ENCODE measurements at regions not wholly inside any gene's neighbourhood (a gene's known extent, or its start where the extent isn't known, plus 50 kb on each side); places are given as distances from the start of the nearest gene placed in this dataset.
"Not testable (repeated sequence)": the region's sequence is repeated elsewhere in the genome, so short reads cannot be mapped to it uniquely, and the experiment has no call there.

DNA sequence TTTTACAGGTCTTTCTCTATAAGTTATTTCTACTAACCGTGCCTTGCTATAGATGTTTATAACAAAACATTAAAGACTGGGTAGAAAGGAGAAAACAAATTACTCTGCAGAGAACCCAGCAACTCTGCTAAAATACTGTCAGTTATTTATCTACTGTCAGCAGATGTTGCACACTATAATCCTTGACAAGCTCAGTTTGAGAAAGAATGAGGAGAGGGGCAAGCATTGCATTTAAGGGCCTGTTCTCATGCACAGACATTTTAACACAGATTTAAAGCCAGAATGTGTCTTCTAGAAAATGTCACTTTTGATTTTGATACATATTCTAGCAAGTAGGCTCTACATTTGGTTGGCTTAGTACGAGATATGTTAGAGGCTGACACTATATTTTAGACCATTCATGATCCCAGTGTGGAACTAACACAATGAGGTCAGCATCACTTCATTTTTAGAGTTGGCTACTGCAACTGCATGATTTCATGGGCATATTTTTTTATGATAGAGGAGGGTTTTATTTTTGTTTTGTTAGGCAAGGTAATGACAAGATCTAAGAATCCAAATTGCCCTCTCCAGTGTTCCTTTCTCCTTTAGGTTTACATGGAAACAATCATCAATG, 516.4 kb downstream of the ZEB2 start:
- no peak for DNase-seq

DNA sequence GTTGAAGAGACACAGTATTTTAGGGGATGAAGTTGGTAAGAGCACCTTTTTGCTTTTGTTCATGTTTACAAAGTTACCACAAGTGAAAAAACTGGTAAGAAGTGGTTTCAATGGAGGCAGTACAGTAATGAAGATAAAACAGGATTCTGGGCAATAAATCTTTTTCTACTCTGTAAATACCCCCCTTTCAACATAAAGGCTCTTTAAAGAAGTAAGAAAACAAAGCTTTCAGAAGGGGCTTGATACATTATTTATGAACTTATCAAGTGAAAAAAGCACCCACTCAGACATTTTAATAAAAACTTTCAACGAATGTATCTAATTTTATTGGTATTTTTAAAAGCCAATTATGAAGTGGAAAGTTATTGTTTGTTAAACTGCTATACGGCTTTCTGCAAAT, 522.9 kb downstream of the ZEB2 start:
- no peak for DNase-seq

DNA sequence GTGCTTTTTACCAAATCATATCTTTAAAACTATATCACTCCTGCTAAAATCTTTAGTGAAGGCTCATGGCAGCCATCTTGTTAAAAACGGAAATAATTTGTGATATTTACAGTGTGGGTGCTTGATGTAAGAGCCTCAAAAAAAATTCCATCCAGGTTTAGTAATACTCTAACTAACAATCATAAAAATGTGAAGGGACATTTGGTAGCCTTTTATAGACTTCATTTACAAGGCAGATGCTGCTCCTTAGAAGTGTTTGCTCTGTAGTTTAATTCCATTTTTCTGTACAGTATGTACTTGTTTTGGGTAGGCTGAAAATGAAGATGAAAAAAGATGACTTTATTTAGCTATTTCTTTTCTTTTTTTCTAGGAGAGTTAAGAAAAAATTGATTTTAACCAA, 525.0 kb downstream of the ZEB2 start:
- DNase-seq: no peak

DNA sequence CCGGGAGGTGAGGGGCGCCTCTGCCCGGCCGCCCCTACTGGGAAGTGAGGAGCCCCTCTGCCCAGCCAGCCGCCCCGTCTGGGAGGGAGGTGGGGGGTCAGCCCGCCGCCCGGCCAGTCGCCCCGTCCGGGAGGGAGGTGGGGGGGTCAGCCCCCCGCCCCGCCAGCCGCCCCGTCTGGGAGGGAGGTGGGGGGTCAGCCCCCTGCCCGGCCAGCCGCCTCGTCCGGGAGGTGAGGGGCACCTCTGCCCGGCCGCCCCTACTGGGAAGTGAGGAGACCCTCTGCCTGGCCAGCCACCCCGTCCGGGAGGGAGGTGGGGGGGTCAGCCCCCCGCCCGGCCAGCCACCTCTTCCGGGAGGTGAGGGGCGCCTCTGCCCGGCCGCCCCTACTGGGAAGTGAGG, 528.3 kb downstream of the ZEB2 start:
- DNase-seq: not testable (repeated sequence)

DNA sequence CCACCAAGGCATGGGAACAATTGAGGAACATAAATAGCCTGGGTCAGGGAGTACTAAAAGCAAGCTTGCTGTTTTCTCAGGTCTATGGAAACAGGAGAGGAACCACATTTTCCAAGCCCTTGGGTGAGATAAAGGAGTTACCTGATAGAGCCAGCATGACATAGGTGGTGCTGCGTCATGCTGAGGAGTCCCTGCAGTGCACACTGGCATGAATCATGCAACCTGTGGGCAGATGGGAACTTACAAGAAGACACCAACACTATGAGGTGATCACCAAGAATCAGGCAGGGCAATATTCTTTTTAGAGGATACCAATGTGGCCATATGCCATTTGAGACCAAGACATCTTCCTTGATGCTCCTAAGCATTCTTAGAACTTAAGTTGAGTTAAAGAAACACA, 531.8 kb downstream of the ZEB2 start:
- DNase-seq: no peak

DNA sequence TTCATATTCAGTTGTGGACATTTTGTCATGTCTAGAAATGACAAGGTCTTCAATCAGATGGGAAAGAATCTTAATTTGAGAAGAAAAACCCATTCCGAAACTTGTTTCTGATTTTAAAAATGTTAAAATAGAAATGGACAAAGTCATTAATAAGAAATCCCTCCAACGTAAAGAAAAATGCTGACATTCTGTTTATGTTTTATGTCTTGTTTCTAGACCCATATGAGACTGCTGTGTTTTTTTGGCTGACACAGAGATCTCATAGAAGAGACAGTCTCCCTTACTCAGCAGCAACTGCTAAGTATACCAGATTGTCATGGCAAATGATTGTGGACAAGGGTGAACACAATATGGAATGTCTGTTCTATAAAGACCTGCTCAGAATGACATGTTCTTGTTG, 538.5 kb downstream of the ZEB2 start:
- no peak for DNase-seq

DNA sequence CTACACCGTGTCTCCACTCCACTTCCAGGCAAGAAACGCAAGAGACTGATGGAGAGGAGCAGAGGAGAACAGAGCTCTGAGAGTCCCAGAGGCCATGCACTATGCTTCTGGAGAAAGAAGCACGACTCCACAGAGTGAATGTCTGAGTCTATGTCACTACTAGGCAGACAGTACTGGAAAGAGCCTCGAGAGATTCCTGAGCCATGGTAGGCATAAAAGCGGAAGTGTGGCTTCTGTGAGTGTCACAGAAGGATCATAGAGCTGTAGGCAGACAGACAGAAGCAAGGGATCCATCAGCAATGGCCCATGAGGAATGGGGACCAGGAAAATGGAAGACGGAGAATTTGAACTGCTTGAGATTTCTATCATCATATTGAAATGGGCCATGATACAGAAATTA, 542.6 kb downstream of the ZEB2 start:
- DNase-seq: no peak

DNA sequence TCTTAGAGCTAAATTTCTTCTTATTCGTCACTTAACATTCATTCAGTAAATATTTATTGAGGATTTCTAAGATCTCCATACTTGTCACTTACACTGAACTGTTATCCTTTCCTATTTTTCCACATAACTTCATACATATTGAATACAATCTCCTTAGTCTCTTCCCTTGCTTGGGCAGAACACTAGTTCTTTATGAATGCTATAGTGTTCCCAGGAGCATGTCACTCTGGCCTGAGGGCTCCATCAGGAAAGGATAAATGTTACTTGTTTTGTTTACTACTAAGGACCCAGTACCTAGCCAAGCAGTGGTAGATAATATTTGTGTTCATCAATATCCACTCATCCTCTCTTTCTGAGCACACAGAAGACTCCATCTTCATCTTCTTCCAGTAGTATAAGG, 544.7 kb downstream of the ZEB2 start:
- DNase-seq: no peak

DNA sequence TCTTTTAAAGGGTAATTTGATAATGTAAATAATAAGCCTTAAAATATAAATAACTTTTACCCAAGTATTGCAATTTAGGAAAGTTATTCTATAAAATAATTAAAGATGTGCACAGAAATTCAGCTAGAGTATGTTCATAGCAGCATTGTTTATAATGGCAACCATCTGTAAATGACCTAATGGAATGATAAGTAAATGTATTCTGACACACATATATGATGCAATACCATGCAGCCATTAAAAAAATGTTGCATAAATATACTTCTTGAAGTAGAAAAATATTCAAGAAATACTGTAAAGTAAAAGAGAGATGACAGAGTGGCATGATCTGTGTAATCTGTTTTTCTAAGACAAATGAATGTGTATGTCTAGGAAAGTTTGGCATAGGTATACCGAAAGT, 545.7 kb downstream of the ZEB2 start:
- DNase-seq: no peak

DNA sequence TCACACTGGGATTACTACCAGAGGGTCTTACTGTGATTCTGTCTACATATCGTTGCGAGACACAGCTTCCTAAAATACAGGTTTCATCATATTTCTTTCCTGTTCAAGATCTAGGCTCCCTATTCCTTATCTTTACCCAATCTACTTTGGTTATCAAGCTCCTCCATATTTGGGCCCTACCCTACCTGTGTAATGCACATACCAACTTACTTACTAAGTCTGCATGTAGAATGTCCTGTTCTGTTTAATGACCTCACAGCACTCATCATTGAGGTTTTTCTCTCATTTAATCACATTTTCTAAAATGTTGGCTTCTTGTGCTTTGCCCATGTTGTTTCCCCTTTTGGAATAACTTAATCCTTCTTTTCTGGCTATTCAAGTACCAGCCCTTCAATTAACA, 551.1 kb downstream of the ZEB2 start:
- no peak for DNase-seq

DNA sequence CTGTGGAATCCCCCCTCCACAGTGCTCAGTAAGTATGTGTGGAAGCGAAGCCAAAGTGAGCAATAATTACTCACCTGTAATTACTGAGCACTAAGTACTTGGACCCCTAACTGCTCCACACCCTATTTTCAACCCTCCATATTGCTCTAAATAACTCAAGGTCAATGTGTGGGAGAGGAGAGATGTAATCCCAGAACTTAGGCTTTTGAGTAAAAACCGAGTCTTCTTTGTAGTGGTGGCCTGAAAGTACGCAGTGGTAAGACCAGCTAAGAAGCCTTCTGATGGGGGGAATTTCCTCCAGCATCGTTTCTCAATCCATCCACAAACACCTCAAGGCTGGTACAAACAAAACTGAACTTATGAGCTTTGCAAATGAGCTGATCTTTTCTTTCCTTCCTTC, 551.6 kb downstream of the ZEB2 start:
- DNase-seq: no peak

DNA sequence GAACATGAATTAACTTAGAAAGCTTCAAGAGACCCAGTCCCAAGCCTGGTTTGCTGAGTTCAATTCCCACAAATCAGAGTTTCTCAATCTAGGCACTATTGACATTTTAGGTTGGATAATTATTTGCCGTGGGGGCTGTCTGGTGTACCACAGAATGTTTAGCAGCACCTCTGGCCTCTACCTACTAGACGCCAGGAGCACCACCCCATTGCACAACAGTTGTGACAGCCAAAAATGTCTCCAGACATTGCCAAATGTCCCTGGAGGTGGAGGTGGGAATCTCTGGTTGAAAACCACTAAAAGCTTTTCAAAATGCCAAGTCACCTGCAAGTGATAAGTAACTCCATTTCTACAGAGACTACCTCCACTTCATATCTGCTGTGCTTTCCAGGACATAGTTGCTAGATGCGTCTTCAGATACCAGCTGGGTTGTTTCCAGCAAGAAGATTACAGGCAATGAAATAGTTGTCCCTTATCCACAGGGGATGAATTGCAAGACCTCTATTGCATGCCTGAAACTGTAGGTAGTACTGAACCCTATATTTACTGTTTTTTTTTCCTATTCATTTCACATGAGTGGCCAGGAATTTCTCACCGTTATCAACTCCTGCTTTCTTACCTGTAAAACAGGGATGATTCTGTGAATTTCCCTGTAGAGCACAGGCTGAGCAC, 554.3 kb downstream of the ZEB2 start:
- DNase-seq: no peak

DNA sequence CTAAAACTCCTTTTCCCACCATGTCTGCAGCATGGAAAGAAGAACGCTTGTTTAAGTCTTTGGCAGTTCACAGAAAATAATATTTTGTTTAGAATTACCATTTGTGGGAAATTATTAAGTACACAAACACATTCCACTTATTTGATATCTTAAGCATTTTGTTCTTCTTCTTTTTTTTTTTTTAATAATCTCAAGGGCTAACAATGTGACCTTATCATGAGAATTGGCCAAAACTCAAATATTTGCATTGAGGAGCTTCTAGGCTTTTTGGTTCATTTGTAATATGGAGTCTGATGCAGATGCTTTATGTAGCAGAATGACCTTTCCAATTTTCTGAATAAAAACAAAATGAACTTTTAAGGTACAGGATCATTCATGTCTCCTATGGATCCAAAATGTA, 555.0 kb downstream of the ZEB2 start:
- DNase-seq: no peak

DNA sequence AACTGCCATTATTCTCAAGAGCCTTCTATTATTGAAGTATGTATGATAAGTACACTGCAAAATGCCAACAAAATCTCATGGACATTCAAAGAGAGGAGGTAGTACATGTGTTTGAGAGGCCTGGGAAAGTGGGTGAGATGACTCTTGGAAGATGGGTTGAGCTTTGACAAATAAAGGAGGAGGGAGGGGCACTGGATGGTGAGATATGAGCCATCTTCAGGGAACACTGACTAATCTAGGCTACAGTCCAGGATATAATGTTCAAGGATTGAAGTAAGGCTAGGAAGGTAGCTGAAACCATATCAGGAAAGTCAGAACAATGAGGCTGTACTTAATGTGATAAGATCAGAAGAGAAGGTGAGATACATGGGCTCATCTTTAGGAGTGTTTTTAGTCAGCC, 559.7 kb downstream of the ZEB2 start:
- no peak for DNase-seq

DNA sequence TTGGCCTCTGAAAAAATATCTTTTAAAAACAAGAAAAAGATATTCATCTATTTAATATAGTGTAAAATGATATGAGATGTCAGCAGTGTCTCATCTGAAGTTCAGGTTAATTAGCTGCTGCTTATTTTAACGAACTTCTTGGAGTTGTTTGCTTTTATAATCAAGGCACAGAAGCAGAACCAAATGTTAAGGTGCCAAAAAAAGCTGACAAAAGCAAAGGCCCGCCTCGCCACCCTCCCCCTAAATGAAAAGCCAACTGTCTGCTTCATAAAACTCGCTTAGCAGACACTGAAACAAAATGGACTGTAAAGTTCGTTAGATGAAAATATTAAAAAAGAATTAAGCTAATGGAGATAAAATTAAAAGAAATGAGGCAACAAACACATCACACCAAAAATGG, 562.6 kb downstream of the ZEB2 start:
- no peak for DNase-seq

DNA sequence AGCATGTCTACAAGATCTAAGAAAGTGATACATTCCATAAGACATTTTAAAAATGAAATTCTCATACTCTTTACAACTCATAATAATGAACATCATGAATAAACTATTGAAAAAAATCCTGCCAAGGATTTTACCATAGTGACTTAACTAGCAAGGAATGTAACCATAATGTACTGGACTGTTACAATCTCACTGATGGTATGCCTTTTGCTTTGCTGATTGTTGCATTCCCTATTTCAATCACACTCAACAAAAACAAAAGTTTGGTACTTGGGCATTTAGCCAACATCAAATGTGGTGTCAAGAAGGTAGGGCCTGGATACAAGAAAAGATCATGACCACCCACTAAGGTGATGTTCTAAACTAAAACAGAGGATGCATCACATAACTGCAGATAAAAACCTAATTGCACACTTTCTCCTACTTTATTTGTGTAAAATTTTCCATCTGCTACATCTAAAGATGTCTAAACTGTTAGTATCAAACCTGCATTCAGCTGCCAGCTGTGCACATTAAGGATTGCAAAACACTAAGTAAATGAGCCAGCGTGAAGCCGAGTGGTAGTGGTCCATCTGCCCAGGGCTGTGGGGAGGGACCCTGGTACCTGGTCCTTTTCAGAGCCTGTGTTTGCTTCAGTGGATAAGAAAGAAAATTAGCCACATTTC, 564.4 kb downstream of the ZEB2 start:
- no peak for DNase-seq

DNA sequence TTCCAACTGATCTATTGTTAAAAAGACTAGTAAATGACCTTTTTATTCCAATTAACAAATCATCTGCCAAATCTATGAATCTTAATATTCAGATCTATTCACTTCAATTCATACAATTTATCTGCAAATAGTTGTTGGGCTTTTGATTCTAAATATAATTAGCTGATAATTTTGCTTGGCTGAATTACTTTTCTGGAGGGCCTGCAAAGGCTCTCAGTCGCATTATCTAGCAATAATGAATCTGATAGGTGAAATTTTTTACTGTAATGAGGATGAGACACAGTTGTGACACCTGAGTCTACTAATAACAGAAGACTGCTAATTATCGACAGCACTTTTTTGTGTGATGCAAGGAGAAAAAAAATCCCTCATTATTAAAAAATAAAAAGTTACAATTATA, 565.1 kb downstream of the ZEB2 start:
- no peak for DNase-seq

DNA sequence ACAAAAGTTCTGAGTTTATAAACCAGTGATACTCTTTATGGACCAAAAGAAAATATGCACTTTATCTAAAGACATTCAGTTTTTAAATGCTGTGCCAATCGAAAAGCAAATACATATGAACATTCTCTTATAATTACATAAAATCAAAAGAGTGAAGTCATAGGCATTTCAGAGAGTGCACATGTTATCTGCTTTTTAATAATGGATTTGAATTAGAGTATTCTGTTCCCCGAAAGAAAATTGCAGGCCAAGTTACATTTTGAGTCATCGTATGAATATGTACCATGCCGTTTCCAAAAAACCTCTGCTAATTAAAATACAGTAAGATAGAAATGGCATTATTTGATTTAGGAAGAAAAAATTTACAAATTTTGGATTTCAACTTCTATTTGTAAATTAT, 565.7 kb downstream of the ZEB2 start:
- DNase-seq: no peak

DNA sequence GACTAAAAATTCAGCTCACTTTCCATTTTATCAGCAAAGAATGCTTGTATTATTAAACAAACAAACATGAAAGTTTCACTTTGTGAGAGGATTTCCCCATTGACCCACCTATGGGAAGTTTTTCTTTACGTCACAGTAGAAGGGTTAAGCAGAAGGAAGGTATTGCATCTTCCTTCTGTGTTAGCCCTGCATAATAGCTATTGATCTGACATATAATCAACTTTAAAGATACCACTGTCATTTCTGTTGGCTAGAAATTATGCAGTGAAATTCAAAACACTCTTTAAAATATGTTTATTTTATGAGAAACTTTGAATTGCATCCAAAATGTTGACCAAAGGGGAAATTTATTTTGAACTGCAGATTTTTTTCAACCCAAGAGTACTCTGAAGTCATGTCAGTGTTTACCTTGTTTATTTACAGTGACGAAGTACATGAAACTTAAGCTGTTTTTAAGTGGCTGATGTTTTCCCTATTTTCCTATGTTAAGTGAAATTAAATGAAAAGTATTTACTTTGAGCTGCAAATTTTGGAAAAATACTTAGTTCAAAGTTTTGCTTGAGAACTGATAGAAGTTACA, 566.4 kb downstream of the ZEB2 start:
- no peak for DNase-seq

DNA sequence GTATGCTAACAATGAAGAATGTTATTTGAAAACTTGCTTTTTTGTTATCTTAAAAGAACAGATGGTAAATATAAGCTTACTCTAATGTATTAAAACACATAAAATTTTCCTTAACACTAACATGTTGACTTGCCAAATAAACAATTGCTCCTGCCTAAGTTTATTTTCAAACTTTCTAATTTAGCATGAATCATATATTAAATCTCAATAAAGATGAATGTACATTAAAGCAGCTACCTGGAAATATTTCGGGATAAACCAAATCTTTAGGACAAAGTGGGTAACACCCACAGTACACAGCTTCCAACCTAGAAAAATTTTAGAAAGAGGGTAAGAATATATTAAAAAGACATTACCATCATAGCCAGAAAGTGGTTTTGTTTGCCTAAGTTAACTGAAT, 567.4 kb downstream of the ZEB2 start:
- DNase-seq: no peak

DNA sequence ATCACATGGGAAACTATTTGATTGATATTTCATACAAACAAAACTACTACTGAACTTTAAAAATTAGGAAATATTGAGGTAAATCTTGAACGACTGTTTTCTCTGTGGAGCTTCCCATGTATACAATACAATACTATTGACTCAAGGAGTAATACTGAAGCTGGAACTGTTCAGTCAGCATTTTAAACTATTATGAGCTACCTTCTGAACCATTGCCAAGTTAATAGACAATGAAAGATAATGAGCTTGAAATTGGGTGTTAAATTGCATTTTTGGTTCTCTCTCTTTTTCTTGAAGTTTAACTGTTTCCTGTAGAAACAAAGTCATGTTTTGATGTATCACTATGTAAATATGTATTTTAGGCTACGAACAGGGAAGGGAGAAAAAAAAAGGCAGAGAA, 569.2 kb downstream of the ZEB2 start:
- no peak for DNase-seq

DNA sequence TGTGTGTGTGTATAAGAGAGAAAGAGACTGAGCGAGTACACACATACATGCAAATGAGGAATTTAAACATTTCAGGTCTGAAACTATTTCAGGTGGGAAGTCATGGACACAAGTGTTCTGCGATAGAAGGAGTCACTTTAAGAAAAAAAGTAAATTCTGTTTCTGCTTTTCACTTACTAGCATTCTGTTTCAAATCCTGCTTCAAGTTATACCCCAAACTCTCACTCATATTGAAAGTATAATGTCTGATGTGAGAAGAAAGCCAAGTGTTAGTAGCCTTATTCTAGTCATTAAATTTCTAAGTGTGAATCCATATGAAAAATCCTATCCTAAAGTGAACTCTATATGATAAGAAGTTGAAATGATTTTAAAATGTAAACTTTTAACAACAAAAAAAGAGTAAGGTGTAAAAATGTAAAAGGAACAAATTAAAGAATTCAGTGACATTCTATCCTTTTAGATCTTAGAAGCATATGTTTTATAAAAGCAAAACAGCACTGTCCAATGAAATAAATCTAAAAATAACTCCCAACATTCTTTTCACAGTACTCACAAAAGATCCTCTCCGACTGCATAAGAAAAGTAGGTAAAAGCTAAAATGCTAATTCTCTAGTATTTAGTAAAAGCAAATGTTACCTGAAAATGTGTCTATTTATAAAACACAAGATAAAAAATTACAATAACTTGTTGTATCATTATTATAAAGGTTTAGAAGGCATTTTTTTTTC, 570.6 kb downstream of the ZEB2 start:
- no peak for DNase-seq

DNA sequence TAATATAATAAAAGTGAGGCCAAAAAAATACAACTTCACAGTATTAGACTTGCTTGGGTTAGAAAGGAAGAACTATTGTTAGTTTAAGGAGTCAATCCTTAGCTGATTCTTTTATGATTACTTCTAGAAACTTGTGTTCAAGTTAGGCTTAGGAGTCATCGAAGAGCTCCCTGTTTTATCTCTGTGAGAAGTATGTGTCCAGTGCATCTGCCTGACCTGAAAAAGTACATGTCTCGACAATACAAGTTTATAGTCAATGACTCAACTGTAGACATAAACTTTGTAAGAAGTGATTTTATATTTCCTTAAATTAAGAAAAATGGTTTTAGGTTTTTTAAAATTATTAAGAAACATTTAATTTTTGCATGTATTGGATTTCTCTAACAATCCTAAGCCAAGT, 571.2 kb downstream of the ZEB2 start:
- DNase-seq: no peak

Data from inflammatory macrophage (primary cell).